Prostate gland (tissue), 2 donors: ENCODE measurements at regions not wholly inside any gene's neighbourhood (a gene's known extent, or its start where the extent isn't known, plus 50 kb on each side); places are given as distances from the start of the nearest gene placed in this dataset.

Experiments
- DNase-seq: peaks from one replicate; pipeline ENCODE4 v3.0.0-alpha.2; 2019; ENCODE audit warnings: low spot score
- H3K27ac ChIP-seq, 2 donors: fragments of 200-600 bp; sonication (generic); 2 replicates each; pipeline ENCODE4 v1.5.1; 2017 to 2019
- H3K27me3 ChIP-seq: fragments of 200-600 bp; sonication (generic); replicated peaks from 2 replicates; pipeline ENCODE4 v1.5.1; 2019; ENCODE audit not compliant: insufficient read depth
- H3K36me3 ChIP-seq, 2 donors: fragments of 200-600 bp; sonication (generic); 1 replicate in 1 of 2; 2 replicates in 1 of 2; pipeline versions ENCODE4 v1.5.1 to v1.8.1; 2017 to 2019
- H3K4me1 ChIP-seq: fragments of 200-600 bp; sonication (generic); replicated peaks from 2 replicates; pipeline ENCODE4 v1.5.1; 2019
- H3K4me3 ChIP-seq, 2 donors: fragments of 200-600 bp; sonication (generic); 2 replicates each; pipeline ENCODE4 v1.5.1; 2017 to 2019
- H3K9me3 ChIP-seq: fragments of 200-600 bp; sonication (generic); 2 replicates; pipeline ENCODE4 v1.5.1; 2017
- CTCF ChIP-seq, 4 experiments: fragments of 200-600 bp in 2 of 4; fragments of 450-650 bp in 2 of 4; sonication (generic) in 2 of 4; IDR thresholded peaks; 1 replicate in 3 of 4; 2 replicates in 1 of 4; pipeline ENCODE4 v1.5.1; 2016 to 2019; ENCODE audit warnings: antibody characterized with exemption in 4 of 4, mild to moderate bottlenecking in 2 of 4, moderate library complexity in 2 of 4
- POLR2A ChIP-seq: fragments of 450-650 bp; IDR thresholded peaks from one replicate; pipeline ENCODE4 v1.6.1; 2016; ENCODE audit warnings: antibody characterized with exemption, mild to moderate bottlenecking
- POLR2AphosphoS5 ChIP-seq: sonication (generic); formaldehyde crosslinking; IDR thresholded peaks from one replicate; pipeline ENCODE4 v1.6.1; 2017; ENCODE audit warnings: antibody characterized with exemption
- WGBS: methylation state at CpG from one replicate; pipeline ENCODE4 v1.1.5; 2018; 5-methylcytosine and 5-hydroxymethylcytosine counted together
- intact Hi-C: fragments of 100-400 bp; cut with DNase I; formaldehyde crosslinking; loops from one replicate; pipeline ENCODE4 v1.14.2; 2022

- no peak for TF ChIP-seq POLR2AphosphoS5
- no peak for TF ChIP-seq POLR2A
- no peak for TF ChIP-seq CTCF (IDR thresholded peaks at IDR 0.05)
- Histone ChIP-seq H3K4me1 (no peaks in the 10 kb centered on the region), H3K4me3 (no peak overlapping the region), H3K36me3 (no peaks in the 10 kb centered on the region), H3K9me3 (no peaks in the 10 kb centered on the region), H3K27ac (no peak overlapping the region), H3K27me3 (no peaks in the 10 kb centered on the region)
- intact Hi-C loops: no loop called here
- DNase-seq: no peak
Measured at GRCh38 chr11:90532125-90532524, 309.3 kb upstream of the CHORDC1 start.

GRCh38 chr11:90531001-90531400 is 308.2 kb upstream of the CHORDC1 start:
- no peak for DNase-seq
- Histone ChIP-seq H3K36me3 (no peaks in the 10 kb centered on the region), H3K27me3 (no peaks in the 10 kb centered on the region), H3K9me3 (no peaks in the 10 kb centered on the region), H3K4me3 (no peak overlapping the region), H3K27ac (no peak overlapping the region), H3K4me1 (no peaks in the 10 kb centered on the region)
- no peak for TF ChIP-seq POLR2AphosphoS5
- no peak for TF ChIP-seq POLR2A
- intact Hi-C loops: no loop called here
- 95% methylated on average over 1 of the region's 1 CpG for WGBS

GRCh38 chr11:90525962-90526361 is 303.1 kb upstream of the CHORDC1 start:
- no peak overlapping the region for H3K4me3 ChIP-seq
- H3K27ac ChIP-seq: no peak overlapping the region
- DNase-seq: no peak
- WGBS: 95% methylated on average over 1 of the region's 1 CpG
- H3K27me3 ChIP-seq: no peaks in the 10 kb centered on the region
- intact Hi-C loops: no loop called here
- no peaks in the 10 kb centered on the region for H3K9me3 ChIP-seq
- no peaks in the 10 kb centered on the region for H3K36me3 ChIP-seq
- H3K4me1 ChIP-seq: no peaks in the 10 kb centered on the region
- TF ChIP-seq CTCF (IDR thresholded peaks at IDR 0.05) (no peak), POLR2AphosphoS5 (no peak), POLR2A (no peak)

- Histone ChIP-seq H3K4me3 (no peak overlapping the region), H3K4me1 (no peaks in the 10 kb centered on the region), H3K36me3 (no peaks in the 10 kb centered on the region), H3K27ac (no peak overlapping the region), H3K9me3 (no peaks in the 10 kb centered on the region), H3K27me3 (no peaks in the 10 kb centered on the region)
- no peak for DNase-seq
- TF ChIP-seq POLR2AphosphoS5 (no peak), CTCF (IDR thresholded peaks at IDR 0.05) (no peak), POLR2A (no peak)
- intact Hi-C loops: no loop called here
Measured at GRCh38 chr11:90512846-90513245, 290.0 kb upstream of the CHORDC1 start.

- TF ChIP-seq POLR2AphosphoS5 (no peak), CTCF (IDR thresholded peaks at IDR 0.05) (no peak), POLR2A (no peak)
- DNase-seq: no peak
- WGBS: 94% methylated on average over 5 of the region's 5 CpGs
- H3K36me3 ChIP-seq: no peaks in the 10 kb centered on the region
- no peaks in the 10 kb centered on the region for H3K9me3 ChIP-seq
- no peak overlapping the region for H3K27ac ChIP-seq
- H3K4me1 ChIP-seq: no peaks in the 10 kb centered on the region
- intact Hi-C loops: no loop called here
- no peak overlapping the region for H3K4me3 ChIP-seq
- no peaks in the 10 kb centered on the region for H3K27me3 ChIP-seq
Measured at GRCh38 chr11:90510839-90511238, 288.0 kb upstream of the CHORDC1 start.
